Suprapubic skin (tissue), 4 donors: ENCODE measurements at regions not wholly inside any gene's neighbourhood (a gene's known extent, or its start where the extent isn't known, plus 50 kb on each side); places are given as distances from the start of the nearest gene placed in this dataset.

Experiments
- CTCF ChIP-seq, 2 donors: fragments of 200-600 bp in 1 of 2; fragments of 450-650 bp in 1 of 2; sonication (generic) in 1 of 2; IDR thresholded peaks; one replicate each; pipeline ENCODE4 v1.5.1; 2016 to 2019; ENCODE audit warnings: antibody characterized with exemption in 2 of 2, mild to moderate bottlenecking in 1 of 2, moderate library complexity in 1 of 2
- EP300 ChIP-seq: sonication (generic); formaldehyde crosslinking; IDR thresholded peaks from one replicate; pipeline ENCODE4 v1.6.1; 2017; ENCODE audit warnings: antibody characterized with exemption
- POLR2A ChIP-seq, 2 donors: fragments of 450-650 bp; IDR thresholded peaks; one replicate each; pipeline ENCODE4 v1.6.1; 2017; ENCODE audit warnings: antibody characterized with exemption in 2 of 2, mild to moderate bottlenecking in 2 of 2, moderate library complexity in 2 of 2
- POLR2AphosphoS5 ChIP-seq, 3 donors: sonication (generic); formaldehyde crosslinking; IDR thresholded peaks; one replicate each; pipeline ENCODE4 v1.6.1; 2017; ENCODE audit warnings: antibody characterized with exemption in 3 of 3

DNA sequence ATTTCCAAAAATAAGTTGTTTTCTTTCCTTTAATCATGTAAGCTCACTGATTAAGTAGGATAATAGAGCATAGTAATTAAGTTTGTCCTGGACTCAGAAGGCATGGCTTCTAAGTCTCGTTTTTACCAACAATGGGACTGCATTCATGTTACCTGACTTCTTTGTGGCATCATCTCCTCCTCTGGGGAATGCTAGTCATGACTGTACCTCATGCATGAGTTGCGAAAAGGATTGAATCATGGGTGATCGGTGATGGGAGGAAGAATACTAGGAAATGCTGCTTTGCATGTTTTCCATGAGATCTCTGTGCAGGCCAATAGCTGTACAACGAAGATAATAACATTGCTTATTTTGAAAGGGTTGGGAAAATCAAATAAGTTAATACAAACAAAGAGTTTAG lies 981.6 kb downstream of the CNTNAP5 start:
- TF ChIP-seq CTCF (IDR thresholded peaks at IDR 0.05) (no peak), POLR2A (IDR thresholded peaks at IDR 0.05) (no peak), EP300 (no peak), POLR2AphosphoS5 (IDR thresholded peaks at IDR 0.05) (no peak)
